ENCODE measurements at regions not wholly inside any gene's neighbourhood (a gene's known extent, or its start where the extent isn't known, plus 50 kb on each side); places are given as distances from the start of the nearest gene placed in this dataset.

DNA sequence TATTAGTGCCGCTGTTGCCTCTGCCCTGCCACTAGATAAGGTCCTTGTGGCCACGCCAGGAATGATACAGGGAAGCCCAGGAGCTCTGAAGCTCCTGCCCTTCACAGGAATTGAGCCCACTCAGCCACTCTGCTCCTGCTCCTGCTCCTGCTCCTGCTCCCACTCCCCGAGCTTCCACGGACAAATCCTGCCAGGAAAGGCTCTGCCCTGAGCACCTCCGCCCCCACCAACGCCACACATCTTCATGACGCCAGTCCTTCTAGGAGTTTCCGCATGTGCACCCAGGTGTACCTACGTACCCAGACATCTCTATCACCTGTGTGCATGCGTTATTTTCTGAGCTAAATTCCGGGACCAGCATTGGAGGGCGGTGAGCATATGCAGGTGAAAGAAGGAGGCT lies 369.1 kb downstream of the C16orf95 start:
- TF ChIP-seq, protein P1, sequence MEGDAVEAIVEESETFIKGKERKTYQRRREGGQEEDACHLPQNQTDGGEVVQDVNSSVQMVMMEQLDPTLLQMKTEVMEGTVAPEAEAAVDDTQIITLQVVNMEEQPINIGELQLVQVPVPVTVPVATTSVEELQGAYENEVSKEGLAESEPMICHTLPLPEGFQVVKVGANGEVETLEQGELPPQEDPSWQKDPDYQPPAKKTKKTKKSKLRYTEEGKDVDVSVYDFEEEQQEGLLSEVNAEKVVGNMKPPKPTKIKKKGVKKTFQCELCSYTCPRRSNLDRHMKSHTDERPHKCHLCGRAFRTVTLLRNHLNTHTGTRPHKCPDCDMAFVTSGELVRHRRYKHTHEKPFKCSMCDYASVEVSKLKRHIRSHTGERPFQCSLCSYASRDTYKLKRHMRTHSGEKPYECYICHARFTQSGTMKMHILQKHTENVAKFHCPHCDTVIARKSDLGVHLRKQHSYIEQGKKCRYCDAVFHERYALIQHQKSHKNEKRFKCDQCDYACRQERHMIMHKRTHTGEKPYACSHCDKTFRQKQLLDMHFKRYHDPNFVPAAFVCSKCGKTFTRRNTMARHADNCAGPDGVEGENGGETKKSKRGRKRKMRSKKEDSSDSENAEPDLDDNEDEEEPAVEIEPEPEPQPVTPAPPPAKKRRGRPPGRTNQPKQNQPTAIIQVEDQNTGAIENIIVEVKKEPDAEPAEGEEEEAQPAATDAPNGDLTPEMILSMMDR (IDR thresholded peaks at IDR 0.05; ENCODE audit: insufficient read depth, low read length, missing control alignments): no peak
- H3K4me3 ChIP-seq (ENCODE audit: low read depth, low read length): no peak overlapping the region
- ChIA-PET POLR2A (no interaction called here), CTCF (interaction anchor here (0.8 to 1.3 kb wide), 2 partner anchors 114 to 384 kb away, joined by 3 to 6 read pairs; no protein-coding TSS in a partner anchor)
- no peak for DNase-seq (ENCODE audit: low read depth, low spot score)

DNA sequence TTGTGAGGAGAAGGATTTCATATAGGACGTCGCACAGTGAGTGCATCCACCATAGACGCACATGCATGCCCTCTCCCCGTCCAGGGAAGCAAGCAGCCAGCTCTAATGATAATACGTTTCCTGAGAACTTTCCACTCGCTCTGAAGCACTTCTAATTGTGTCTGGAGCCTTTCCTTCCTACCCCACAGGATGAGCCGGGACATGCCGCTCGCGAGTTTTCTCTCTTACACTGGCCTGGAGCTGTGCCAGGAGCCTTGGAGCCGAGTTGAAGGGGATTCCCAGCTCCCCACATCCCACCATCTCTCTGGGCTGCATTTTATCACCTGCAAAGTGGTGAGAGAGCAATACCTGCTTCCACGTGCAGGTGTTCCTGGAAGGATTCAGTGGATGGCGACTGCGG lies 368.1 kb downstream of the C16orf95 start:
- H3K4me3 ChIP-seq (ENCODE audit: low read depth, low read length): no peak overlapping the region
- CTCF ChIA-PET: interaction anchor here (0.9 kb wide), 1 partner anchor 41 kb away, joined by 3 read pairs; no protein-coding TSS in a partner anchor
- no peak for DNase-seq (ENCODE audit: low read depth, low spot score)
- POLR2A ChIA-PET: no interaction called here
- TF ChIP-seq, protein P1 (IDR thresholded peaks at IDR 0.05; ENCODE audit: insufficient read depth, low read length, missing control alignments): no peak

DNA sequence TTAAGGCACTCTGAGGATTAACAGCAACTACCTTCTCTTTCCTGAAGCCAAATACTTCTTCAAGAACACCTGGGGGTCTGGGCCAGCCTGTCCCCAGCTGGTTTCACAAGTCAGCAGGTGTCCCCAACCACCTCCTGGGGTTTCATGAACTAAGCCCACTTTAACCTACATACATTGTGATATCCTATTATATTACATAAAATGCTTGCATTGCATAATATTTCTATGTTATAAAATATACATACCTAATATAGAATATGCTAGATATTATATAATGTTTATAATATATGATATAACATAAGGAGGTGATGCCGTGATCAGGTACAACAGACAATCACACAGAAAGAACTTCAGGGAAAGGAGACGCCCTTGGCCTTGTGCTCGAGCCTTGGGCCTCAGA lies 367.6 kb downstream of the C16orf95 start:
- ChIA-PET POLR2A (no interaction called here), CTCF (interaction anchor here (0.9 kb wide), 1 partner anchor 40 kb away, joined by 3 read pairs; no protein-coding TSS in a partner anchor)
- H3K4me3 ChIP-seq (ENCODE audit: low read depth, low read length): no peak overlapping the region
- TF ChIP-seq, protein P1 (IDR thresholded peaks at IDR 0.05; ENCODE audit: insufficient read depth, low read length, missing control alignments): no peak
- DNase-seq (ENCODE audit: low read depth, low spot score): no peak

DNA sequence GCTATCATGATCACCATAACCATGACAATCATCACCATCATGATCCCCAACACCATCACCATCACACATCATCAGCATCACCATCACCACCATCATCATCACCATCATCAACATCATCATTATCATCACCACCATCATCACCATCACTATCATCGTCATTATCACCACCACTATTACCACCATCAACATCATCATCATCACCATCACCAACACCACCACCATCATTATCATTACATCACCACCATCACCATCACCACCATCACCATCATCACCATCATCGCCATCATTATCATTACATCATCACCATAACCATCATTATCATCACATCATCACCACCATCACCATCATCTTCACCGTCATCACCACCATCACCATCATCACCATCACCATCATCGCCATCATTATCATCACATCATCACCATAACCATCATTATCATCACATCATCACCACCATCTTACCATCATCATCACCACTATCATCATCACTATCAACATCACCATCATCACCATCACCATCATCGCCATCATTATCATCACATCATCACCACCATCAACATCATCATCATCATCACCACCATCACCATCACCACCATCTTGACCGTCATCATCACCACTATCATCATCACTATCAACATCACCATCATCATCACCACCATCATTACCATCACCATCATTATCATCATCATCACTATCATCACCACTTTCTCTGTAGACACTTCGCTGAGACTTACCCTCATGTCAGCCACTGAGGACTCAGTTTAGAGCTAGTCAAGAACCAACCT lies 366.0 kb downstream of the C16orf95 start:
- TF ChIP-seq, protein P1 (IDR thresholded peaks at IDR 0.05; ENCODE audit: insufficient read depth, low read length, missing control alignments): no peak
- DNase-seq (ENCODE audit: low read depth, low spot score): no peak
- POLR2A ChIA-PET: interaction anchor here (1.0 to 2.0 kb wide), 6 partner anchors 9 to 373 kb away, joined by 3 to 17 read pairs (median 4); partner anchors contain the start of gene FOXL1
- CTCF ChIA-PET: interaction anchor here (1.3 kb wide), 1 partner anchor 387 kb away, joined by 7 read pairs; no protein-coding TSS in a partner anchor
- no peak overlapping the region for H3K4me3 ChIP-seq (ENCODE audit: low read depth, low read length)

DNA sequence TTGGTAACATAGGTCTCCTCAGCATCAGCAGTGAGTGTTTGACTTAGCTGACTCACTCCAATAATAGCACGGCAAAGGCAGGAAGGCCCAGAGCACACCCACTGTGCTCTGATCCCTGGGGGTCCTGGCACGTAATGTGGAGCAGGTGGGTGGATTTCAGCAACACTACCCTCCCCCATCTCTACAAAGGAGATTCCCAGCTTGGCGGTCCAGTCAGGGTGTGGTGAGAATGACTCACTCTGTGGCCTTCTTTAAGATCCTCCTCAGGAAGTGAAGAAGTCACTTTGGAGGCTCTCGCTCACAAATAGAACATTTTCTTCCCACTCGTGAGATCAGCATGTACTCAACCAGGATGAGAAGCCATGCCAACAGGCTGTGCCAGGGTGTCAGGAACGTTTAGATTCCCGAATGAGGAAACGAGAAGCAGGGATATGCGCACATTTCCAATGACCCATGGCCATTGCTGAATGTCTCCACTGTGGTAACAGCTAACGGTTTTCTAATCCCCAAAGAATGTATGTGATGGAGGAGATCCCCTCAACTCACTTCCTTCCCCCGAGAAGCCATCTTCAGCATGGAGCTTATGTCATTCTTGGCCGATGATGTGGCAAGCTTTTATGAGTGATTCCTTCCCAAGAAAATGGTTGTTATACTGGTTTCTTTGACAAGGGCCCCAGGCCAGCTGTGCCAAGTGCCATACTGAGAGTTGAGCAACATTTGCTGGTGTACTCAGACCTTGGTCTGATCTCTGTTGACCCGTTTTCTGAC lies 365.2 kb downstream of the C16orf95 start:
- CTCF ChIA-PET: interaction anchor here (1.3 kb wide), 1 partner anchor 388 kb away, joined by 7 read pairs; no protein-coding TSS in a partner anchor
- no peak overlapping the region for H3K4me3 ChIP-seq (ENCODE audit: low read depth, low read length)
- peak; percentile 93 for DNase-seq (ENCODE audit: low read depth, low spot score)
- TF ChIP-seq, protein P1 (IDR thresholded peaks at IDR 0.05; ENCODE audit: insufficient read depth, low read length, missing control alignments): no peak
- POLR2A ChIA-PET: interaction anchor here (0.5 to 2.0 kb wide), 9 partner anchors 10 to 1725 kb away, joined by 3 to 17 read pairs (median 3); partner anchors contain the start of gene FOXL1
